ENCODE measurements at regions not wholly inside any gene's neighbourhood (a gene's known extent, or its start where the extent isn't known, plus 50 kb on each side); places are given as distances from the start of the nearest gene placed in this dataset.

GRCh38 chr6:66935612-66936011 is 1228.6 kb upstream of the EYS start:
- Histone ChIP-seq H3K36me3 (ENCODE audit: insufficient read depth) (no peaks in the 10 kb centered on the region), H3K4me3 (IDR thresholded peaks at IDR 0.05; ENCODE audit: insufficient read depth, low read depth, low read length) (no peak overlapping the region), H3K79me2 (ENCODE audit: insufficient read depth, low read depth) (no peaks in the 10 kb centered on the region), H3K27me3 (ENCODE audit: insufficient read depth, low read depth) (no peaks in the 10 kb centered on the region), H4K20me1 (ENCODE audit: insufficient read depth) (no peaks in the 10 kb centered on the region), H3K27ac (no peak overlapping the region), H2AFZ (ENCODE audit: low read depth) (no peak overlapping the region), H3K4me2 (no peak overlapping the region), H3K9ac (no peak overlapping the region), H3K4me1 (ENCODE audit: low read depth, poor library complexity, severe bottlenecking) (no peaks in the 10 kb centered on the region)
- TF ChIP-seq CTCF (conservative IDR thresholded peaks at IDR 0.05; ENCODE audit: low read depth, low read length) = no peak

GRCh38 chr6:66931787-66932186 is 1224.8 kb upstream of the EYS start:
- no peaks in the 10 kb centered on the region for H3K79me2 ChIP-seq (ENCODE audit: insufficient read depth, low read depth)
- H3K27ac ChIP-seq = no peak overlapping the region

GRCh38 chr6:66930559-66931290 is 1223.7 kb upstream of the EYS start:
- Histone ChIP-seq H3K27ac (no peak overlapping the region), H3K9ac (no peak overlapping the region), H3K27me3 (ENCODE audit: insufficient read depth, low read depth) (no peaks in the 10 kb centered on the region), H3K79me2 (ENCODE audit: insufficient read depth, low read depth) (no peaks in the 10 kb centered on the region), H2AFZ (ENCODE audit: low read depth) (no peak overlapping the region), H3K4me3 (IDR thresholded peaks at IDR 0.05; ENCODE audit: insufficient read depth, low read depth, low read length) (no peak overlapping the region), H3K4me1 (ENCODE audit: low read depth, poor library complexity, severe bottlenecking) (no peaks in the 10 kb centered on the region), H4K20me1 (ENCODE audit: insufficient read depth) (no peaks in the 10 kb centered on the region), H3K4me2 (no peak overlapping the region), H3K36me3 (ENCODE audit: insufficient read depth) (no peaks in the 10 kb centered on the region)
- no peak for TF ChIP-seq CTCF (conservative IDR thresholded peaks at IDR 0.05; ENCODE audit: low read depth, low read length)

More at GRCh38 chr6:66931787-66932186, 1224.8 kb upstream of the EYS start:
- no peak overlapping the region for H3K4me3 ChIP-seq (IDR thresholded peaks at IDR 0.05; ENCODE audit: insufficient read depth, low read depth, low read length)
- H3K4me2 ChIP-seq = no peak overlapping the region
- H4K20me1 ChIP-seq (ENCODE audit: insufficient read depth) = no peaks in the 10 kb centered on the region
- no peak for TF ChIP-seq CTCF (conservative IDR thresholded peaks at IDR 0.05; ENCODE audit: low read depth, low read length)
- no peaks in the 10 kb centered on the region for H3K4me1 ChIP-seq (ENCODE audit: low read depth, poor library complexity, severe bottlenecking)
- H2AFZ ChIP-seq (ENCODE audit: low read depth) = no peak overlapping the region
- H3K36me3 ChIP-seq (ENCODE audit: insufficient read depth) = no peaks in the 10 kb centered on the region
- H3K27me3 ChIP-seq (ENCODE audit: insufficient read depth, low read depth) = no peaks in the 10 kb centered on the region
- no peak overlapping the region for H3K9ac ChIP-seq

DNA sequence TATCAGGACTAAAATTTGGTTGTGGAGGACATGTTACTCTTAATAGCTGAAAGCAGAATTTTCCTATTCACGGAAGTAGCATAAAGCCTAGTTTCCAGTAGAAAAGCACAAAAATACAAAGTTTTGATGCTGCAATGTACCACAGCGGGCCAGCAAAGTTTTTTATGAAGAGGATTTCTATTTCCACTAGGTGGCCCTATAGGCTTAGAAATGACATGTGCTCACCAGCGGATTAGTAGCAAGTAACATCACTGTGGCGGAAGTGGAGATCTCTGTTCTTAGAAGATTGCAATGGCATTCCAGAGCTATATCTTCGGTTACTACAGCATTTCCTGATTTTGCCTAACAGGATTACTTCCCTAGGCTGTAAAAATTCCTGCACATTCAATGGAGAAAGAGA is 1219.0 kb upstream of the EYS start:
- Histone ChIP-seq H3K4me1 (ENCODE audit: low read depth, poor library complexity, severe bottlenecking) (no peaks in the 10 kb centered on the region), H3K79me2 (ENCODE audit: insufficient read depth, low read depth) (no peaks in the 10 kb centered on the region), H3K4me3 (IDR thresholded peaks at IDR 0.05; ENCODE audit: insufficient read depth, low read depth, low read length) (no peak overlapping the region), H2AFZ (ENCODE audit: low read depth) (peak overlapping the region; percentile 29; the same call in 1 of the 2 replicates), H3K27me3 (ENCODE audit: insufficient read depth, low read depth) (no peaks in the 10 kb centered on the region), H3K36me3 (ENCODE audit: insufficient read depth) (no peaks in the 10 kb centered on the region), H3K27ac (no peak overlapping the region), H3K4me2 (no peak overlapping the region), H4K20me1 (ENCODE audit: insufficient read depth) (no peaks in the 10 kb centered on the region), H3K9ac (no peak overlapping the region)
- TF ChIP-seq CTCF (conservative IDR thresholded peaks at IDR 0.05; ENCODE audit: low read depth, low read length) = peak; percentile 67
